ENCODE measurements at regions not wholly inside any gene's neighbourhood (a gene's known extent, or its start where the extent isn't known, plus 50 kb on each side); places are given as distances from the start of the nearest gene placed in this dataset.

- no peaks in the 10 kb centered on the region for H4K20me1 ChIP-seq (ENCODE audit: control insufficient read depth, extremely low read depth, insufficient read depth, low read length)
- no peak overlapping the region for H2AFZ ChIP-seq (ENCODE audit: low read length)
- H3K27ac ChIP-seq (ENCODE audit: insufficient read depth, low read length): no peak overlapping the region
- no peak for TF ChIP-seq EZH2 (IDR thresholded peaks at IDR 0.05; ENCODE audit: low read length, missing control alignments)
- no peak for TF ChIP-seq CTCF (conservative IDR thresholded peaks at IDR 0.05 in 1 of 2, IDR thresholded peaks at IDR 0.05 in 1 of 2; ENCODE audit: low read depth in 1 of 2, low read length in 2 of 2)
- no peak overlapping the region for H3K4me2 ChIP-seq (ENCODE audit: extremely low read depth, insufficient read depth, low read length)
- H3K36me3 ChIP-seq (ENCODE audit: control insufficient read depth, insufficient read depth, low read length): no peaks in the 10 kb centered on the region
- no peaks in the 10 kb centered on the region for H3K9me3 ChIP-seq (ENCODE audit: control insufficient read depth, insufficient read depth, low read depth, low read length)
- no peak overlapping the region for H3K9ac ChIP-seq (ENCODE audit: insufficient read depth, low read length)
- no peaks in the 10 kb centered on the region for H3K79me2 ChIP-seq (ENCODE audit: control insufficient read depth, insufficient read depth, low read length)
- no peak overlapping the region for H3K4me3 ChIP-seq (replicated peaks in 1 of 4; ENCODE audit: control extremely low read depth in 1 of 4, insufficient read depth in 1 of 4, low read depth in 3 of 4, low read length in 4 of 4)
- H3K4me1 ChIP-seq (ENCODE audit: control insufficient read depth, extremely low read depth, insufficient read depth, low read length): no peaks in the 10 kb centered on the region
- H3K27me3 ChIP-seq (ENCODE audit: control insufficient read depth, insufficient read depth, low read length): no peaks in the 10 kb centered on the region
- peak in 1 of 2 donors; percentile 10 for DNase-seq (ENCODE audit: low read depth in 2 of 2)
Measured at GRCh38 chr2:74066491-74067203, 81.1 kb downstream of the BOLA3 start.

DNA sequence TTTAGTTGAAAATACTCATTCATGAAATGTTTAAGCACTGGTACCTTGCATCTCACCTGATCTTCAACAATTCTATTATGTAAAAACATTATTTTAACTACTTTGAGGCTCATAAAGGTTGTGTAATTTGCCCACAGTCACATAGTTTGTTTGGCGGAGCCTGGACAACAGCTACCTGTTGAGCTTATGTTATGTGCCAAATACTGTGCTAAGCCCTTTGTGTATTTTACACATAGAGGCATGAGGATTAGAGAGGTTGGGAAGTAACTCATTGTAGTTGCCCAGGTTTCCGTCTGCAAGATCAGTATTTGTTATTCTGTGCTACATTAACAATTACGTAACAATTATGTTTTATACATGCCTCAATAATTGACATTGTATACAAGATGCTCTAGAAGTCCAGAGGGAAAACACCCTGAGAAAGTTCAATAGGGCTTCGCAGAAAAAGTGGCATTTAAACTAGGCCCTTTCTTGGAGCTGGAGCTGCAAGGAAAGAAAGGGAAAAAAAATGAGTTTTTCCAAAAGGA lies 80.4 kb downstream of the BOLA3 start:
- no peaks in the 10 kb centered on the region for H3K27me3 ChIP-seq (ENCODE audit: control insufficient read depth, insufficient read depth, low read length)
- no peak for DNase-seq (ENCODE audit: low read depth in 2 of 2)
- H3K9me3 ChIP-seq (ENCODE audit: control insufficient read depth, insufficient read depth, low read depth, low read length): no peaks in the 10 kb centered on the region
- no peak overlapping the region for H2AFZ ChIP-seq (ENCODE audit: low read length)
- H4K20me1 ChIP-seq (ENCODE audit: control insufficient read depth, extremely low read depth, insufficient read depth, low read length): no peaks in the 10 kb centered on the region
- TF ChIP-seq EZH2 (IDR thresholded peaks at IDR 0.05; ENCODE audit: low read length, missing control alignments): no peak
- TF ChIP-seq CTCF (conservative IDR thresholded peaks at IDR 0.05 in 1 of 2, IDR thresholded peaks at IDR 0.05 in 1 of 2; ENCODE audit: low read depth in 1 of 2, low read length in 2 of 2): no peak
- no peak overlapping the region for H3K9ac ChIP-seq (ENCODE audit: insufficient read depth, low read length)
- no peak overlapping the region for H3K4me2 ChIP-seq (ENCODE audit: extremely low read depth, insufficient read depth, low read length)
- no peaks in the 10 kb centered on the region for H3K36me3 ChIP-seq (ENCODE audit: control insufficient read depth, insufficient read depth, low read length)
- H3K27ac ChIP-seq (ENCODE audit: insufficient read depth, low read length): no peak overlapping the region
- no peaks in the 10 kb centered on the region for H3K4me1 ChIP-seq (ENCODE audit: control insufficient read depth, extremely low read depth, insufficient read depth, low read length)
- H3K79me2 ChIP-seq (ENCODE audit: control insufficient read depth, insufficient read depth, low read length): no peaks in the 10 kb centered on the region
- no peak overlapping the region for H3K4me3 ChIP-seq (replicated peaks in 1 of 4; ENCODE audit: control extremely low read depth in 1 of 4, insufficient read depth in 1 of 4, low read depth in 3 of 4, low read length in 4 of 4)

- H4K20me1 ChIP-seq (ENCODE audit: control insufficient read depth, extremely low read depth, insufficient read depth, low read length): no peaks in the 10 kb centered on the region
- H3K36me3 ChIP-seq (ENCODE audit: control insufficient read depth, insufficient read depth, low read length): no peaks in the 10 kb centered on the region
- H3K4me2 ChIP-seq (ENCODE audit: extremely low read depth, insufficient read depth, low read length): no peak overlapping the region
Measured at GRCh38 chr2:74070991-74071390, 76.7 kb downstream of the BOLA3 start.

More at GRCh38 chr2:74070991-74071390, 76.7 kb downstream of the BOLA3 start:
- H3K9me3 ChIP-seq (ENCODE audit: control insufficient read depth, insufficient read depth, low read depth, low read length): no peaks in the 10 kb centered on the region
- no peak for TF ChIP-seq CTCF (conservative IDR thresholded peaks at IDR 0.05 in 1 of 2, IDR thresholded peaks at IDR 0.05 in 1 of 2; ENCODE audit: low read depth in 1 of 2, low read length in 2 of 2)
- TF ChIP-seq EZH2 (IDR thresholded peaks at IDR 0.05; ENCODE audit: low read length, missing control alignments): no peak
- no peak overlapping the region for H3K9ac ChIP-seq (ENCODE audit: insufficient read depth, low read length)
- H3K27ac ChIP-seq (ENCODE audit: insufficient read depth, low read length): no peak overlapping the region
- H3K27me3 ChIP-seq (ENCODE audit: control insufficient read depth, insufficient read depth, low read length): no peaks in the 10 kb centered on the region
- no peaks in the 10 kb centered on the region for H3K79me2 ChIP-seq (ENCODE audit: control insufficient read depth, insufficient read depth, low read length)
- H3K4me3 ChIP-seq (replicated peaks in 1 of 4; ENCODE audit: control extremely low read depth in 1 of 4, insufficient read depth in 1 of 4, low read depth in 3 of 4, low read length in 4 of 4): no peak overlapping the region
- H3K4me1 ChIP-seq (ENCODE audit: control insufficient read depth, extremely low read depth, insufficient read depth, low read length): no peaks in the 10 kb centered on the region
- H2AFZ ChIP-seq (ENCODE audit: low read length): no peak overlapping the region
- DNase-seq (ENCODE audit: low read depth in 2 of 2): no peak

All from fibroblast of lung (primary cell).